SK-N-SH (cell line): ENCODE measurements at regions not wholly inside any gene's neighbourhood (a gene's known extent, or its start where the extent isn't known, plus 50 kb on each side); places are given as distances from the start of the nearest gene placed in this dataset.

Experiments
- CTCF ChIA-PET: fragments of 300-600, 350-600 bp; formaldehyde crosslinking; extraction: SDS; loops from one replicate; lab custom pipeline; 2021; lab: Yijun Ruan, JAX
- POLR2A ChIA-PET: fragments of 350-600 bp; sonication (Branson Sonifier 250); formaldehyde crosslinking; extraction: SDS; loops from one replicate; lab custom pipeline; 2020; ENCODE audit warnings: antibody characterized with exemption, inconsistent platforms; lab: Yijun Ruan, JAX
- DNase-seq: peaks from one replicate; pipeline ENCODE4 v3.0.0; 2012
- H2AFZ ChIP-seq: fragments of 200-600 bp; sonication (generic); 2 replicates; pipeline ENCODE4 v1.8.1; 2016; ENCODE audit warnings: antibody characterized with exemption, mild to moderate bottlenecking, low read depth
- H3F3A ChIP-seq: fragments of 200-600 bp; sonication (generic); replicated peaks from 2 replicates; pipeline ENCODE3; 2016; ENCODE audit warnings: antibody characterized with exemption, mild to moderate bottlenecking; ENCODE audit not compliant: insufficient read depth
- H3K27ac ChIP-seq, 2 experiments: fragments of 200-500 bp in 1 of 2; fragments of 200-600 bp in 1 of 2; sonication (Bioruptor generic) in 1 of 2; sonication (generic), shearing (Covaris generic) in 1 of 2; 2 replicates each; pipeline versions ENCODE4 v1.5.1 to v1.6.1; 2014 to 2016; ENCODE audit warnings: low read depth in 2 of 2, inconsistent platforms in 1 of 2, low read length in 1 of 2, mild to moderate bottlenecking in 1 of 2, mixed read lengths in 1 of 2
- H3K27me3 ChIP-seq: fragments of 200-600 bp; sonication (generic), shearing (Covaris generic); 2 replicates; pipeline ENCODE4 v1.6.1; 2016; ENCODE audit warnings: mixed run types; ENCODE audit not compliant: insufficient read depth
- H3K36me3 ChIP-seq, 2 experiments: fragments of 200-500 bp in 1 of 2; fragments of 200-600 bp in 1 of 2; sonication (Bioruptor generic) in 1 of 2; sonication (generic) in 1 of 2; replicated peaks in 1 of 2; 2 replicates each; pipeline versions ENCODE3 to v1.5.1; 2014 to 2016; ENCODE audit warnings: low read length in 1 of 2, mild to moderate bottlenecking in 1 of 2; ENCODE audit not compliant: insufficient read depth in 2 of 2, control insufficient read depth in 1 of 2
- H3K4me1 ChIP-seq, 2 experiments: fragments of 200-500 bp in 1 of 2; fragments of 200-600 bp in 1 of 2; sonication (Bioruptor generic) in 1 of 2; sonication (generic), shearing (Covaris generic) in 1 of 2; 2 replicates each; pipeline versions ENCODE4 v1.5.1 to v1.6.1; 2014 to 2016; ENCODE audit warnings: low read depth in 1 of 2, low read length in 1 of 2, mixed run types in 1 of 2; ENCODE audit not compliant: insufficient read depth in 2 of 2, control insufficient read depth in 1 of 2
- H3K4me2 ChIP-seq: fragments of 200-600 bp; sonication (generic), shearing (Covaris generic); 2 replicates; pipeline ENCODE4 v1.6.1; 2017; ENCODE audit warnings: mixed run types
- H3K4me3 ChIP-seq, 2 experiments: fragments of 200-500 bp in 1 of 2; fragments of 200-600 bp in 1 of 2; sonication (Bioruptor generic) in 1 of 2; sonication (generic), shearing (Covaris generic) in 1 of 2; 2 replicates each; pipeline versions ENCODE4 v1.5.1 to v1.8.1; 2014 to 2016; ENCODE audit warnings: low read depth in 2 of 2, inconsistent platforms in 1 of 2, low read length in 1 of 2, mild to moderate bottlenecking in 1 of 2, mixed read lengths in 1 of 2, moderate library complexity in 1 of 2
- H3K79me2 ChIP-seq: fragments of 200-600 bp; sonication (generic); 2 replicates; pipeline ENCODE4 v1.8.1; 2017; ENCODE audit warnings: mild to moderate bottlenecking; ENCODE audit not compliant: insufficient read depth
- H3K9ac ChIP-seq: fragments of 200-600 bp; sonication (generic); 2 replicates; pipeline ENCODE4 v1.6.1; 2017; ENCODE audit warnings: mixed run types
- H3K9me2 ChIP-seq: fragments of 200-600 bp; sonication (generic); 2 replicates; pipeline ENCODE4 v1.6.1; 2017; ENCODE audit warnings: mixed run types
- H3K9me3 ChIP-seq: fragments of 200-600 bp; sonication (generic); 2 replicates; pipeline ENCODE4 v1.6.1; 2017; ENCODE audit warnings: mixed run types, mild to moderate bottlenecking, moderate library complexity
- H4K20me1 ChIP-seq: fragments of 200-600 bp; sonication (generic); 2 replicates; pipeline ENCODE4 v1.6.1; 2017; ENCODE audit warnings: mild to moderate bottlenecking, mixed run types; ENCODE audit not compliant: insufficient read depth
- FOXM1 ChIP-seq: IDR thresholded peaks from 2 replicates; pipeline ENCODE4 v1.4.0; 2012; ENCODE audit warnings: low read depth, mild to moderate bottlenecking
- GATA2 ChIP-seq: sonication (generic); formaldehyde crosslinking; IDR thresholded peaks from 2 replicates; pipeline ENCODE4 v1.5.0; 2020; ENCODE audit warnings: mild to moderate bottlenecking, missing genetic modification reagents
- MEF2A ChIP-seq: IDR thresholded peaks from 2 replicates; pipeline ENCODE4 v1.4.0; 2012; ENCODE audit warnings: low read depth, borderline replicate concordance
- NRF1 ChIP-seq: IDR thresholded peaks from 2 replicates; pipeline ENCODE4 v1.6.1; 2012; ENCODE audit warnings: low read depth, mild to moderate bottlenecking, low read length
- RAD21 ChIP-seq: IDR thresholded peaks from 2 replicates; pipeline ENCODE4 v1.6.1; 2012; ENCODE audit warnings: mild to moderate bottlenecking, low read length
- SIN3A ChIP-seq: IDR thresholded peaks from 2 replicates; pipeline ENCODE4 v1.6.1; 2012; ENCODE audit warnings: low read depth, mild to moderate bottlenecking, low read length, moderate library complexity, borderline replicate concordance
- TAF1 ChIP-seq: IDR thresholded peaks from 2 replicates; pipeline ENCODE4 v1.6.1; 2012; ENCODE audit warnings: low read depth, mild to moderate bottlenecking, low read length, moderate library complexity, borderline replicate concordance
- WGBS: methylation state at CpG from one replicate; pipeline ENCODE4 v1.1.6; 2017; ENCODE audit warnings: low lambda C conversion rate; 5-methylcytosine and 5-hydroxymethylcytosine counted together
- TF ChIP-seq, protein P1 (sequence below): IDR thresholded peaks from 2 replicates; pipeline ENCODE4 v1.4.0; 2012; ENCODE audit warnings: low read depth
- TF ChIP-seq, protein P2 (sequence below): IDR thresholded peaks from 2 replicates; pipeline ENCODE4; 2012
- TF ChIP-seq, protein P3 (sequence below): fragments of 150-350 bp; IDR thresholded peaks from 2 replicates; pipeline ENCODE4 v1.6.1; 2017; ENCODE audit warnings: antibody characterized with exemption, low read length, low read depth, borderline replicate concordance

DNA sequence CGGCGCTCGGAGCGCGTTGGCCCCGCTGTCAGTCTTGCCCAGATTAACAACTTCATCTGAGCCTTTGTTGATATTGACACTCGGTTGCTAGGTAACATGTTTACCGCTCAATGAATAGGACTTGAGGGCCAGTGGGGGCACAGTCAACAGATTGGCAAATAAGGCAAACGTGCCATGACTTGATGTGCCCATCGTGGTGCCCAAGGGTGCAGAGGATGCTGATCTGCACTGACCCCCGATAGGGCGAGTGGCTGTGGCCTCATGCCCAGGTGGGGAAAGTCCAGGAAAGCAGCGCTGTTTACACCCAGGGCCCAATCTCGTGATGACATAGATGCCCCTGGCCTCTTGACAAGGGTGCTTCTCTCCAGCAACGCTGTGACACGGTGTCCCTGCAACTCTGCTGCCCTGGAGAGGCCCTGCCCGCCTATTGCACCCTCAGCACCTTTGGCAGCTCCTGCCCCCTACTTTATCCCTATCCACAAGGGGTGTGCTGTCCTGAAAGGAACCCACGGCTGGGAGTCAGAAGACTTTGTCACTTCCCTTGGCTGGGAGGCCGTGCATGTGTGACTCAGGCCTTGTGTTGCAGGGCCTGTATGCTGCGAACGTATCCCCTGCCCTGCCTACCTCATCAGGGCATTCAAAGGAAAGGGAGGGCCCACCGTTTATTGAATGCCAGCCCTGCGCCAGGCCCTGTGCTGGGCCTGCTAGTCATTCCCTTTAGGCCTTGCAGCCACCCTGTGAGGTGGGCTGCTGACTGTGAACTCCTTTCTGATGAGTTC is 158.0 kb downstream of the INHBB start:
- H3K36me3 ChIP-seq: no peaks in the 10 kb centered on the region
- ChIA-PET CTCF (no interaction called here), POLR2A (no interaction called here)
- H3K27ac ChIP-seq: no peak overlapping the region
- H3F3A ChIP-seq: no peaks in the 10 kb centered on the region
- H2AFZ ChIP-seq: no peak overlapping the region
- no peak for DNase-seq
- H3K9me2 ChIP-seq: no peaks in the 10 kb centered on the region
- 58% methylated on average over 13 of the region's 23 CpGs for WGBS
- peaks cover 13% of the 10 kb centered on the region; the same call in 1 of the 2 replicates for H3K27me3 ChIP-seq
- H3K9ac ChIP-seq: no peak overlapping the region
- no peaks in the 10 kb centered on the region for H3K79me2 ChIP-seq
- H3K4me3 ChIP-seq: no peak overlapping the region
- H3K9me3 ChIP-seq: no peaks in the 10 kb centered on the region
- TF ChIP-seq GATA2 (no peak), SIN3A (no peak), FOXM1 (no peak), MEF2A (no peak), TAF1 (no peak), RAD21 (no peak), NRF1 (no peak)
- TF ChIP-seq, protein P1, sequence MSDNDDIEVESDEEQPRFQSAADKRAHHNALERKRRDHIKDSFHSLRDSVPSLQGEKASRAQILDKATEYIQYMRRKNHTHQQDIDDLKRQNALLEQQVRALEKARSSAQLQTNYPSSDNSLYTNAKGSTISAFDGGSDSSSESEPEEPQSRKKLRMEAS: no peak
- TF ChIP-seq, protein P2, sequence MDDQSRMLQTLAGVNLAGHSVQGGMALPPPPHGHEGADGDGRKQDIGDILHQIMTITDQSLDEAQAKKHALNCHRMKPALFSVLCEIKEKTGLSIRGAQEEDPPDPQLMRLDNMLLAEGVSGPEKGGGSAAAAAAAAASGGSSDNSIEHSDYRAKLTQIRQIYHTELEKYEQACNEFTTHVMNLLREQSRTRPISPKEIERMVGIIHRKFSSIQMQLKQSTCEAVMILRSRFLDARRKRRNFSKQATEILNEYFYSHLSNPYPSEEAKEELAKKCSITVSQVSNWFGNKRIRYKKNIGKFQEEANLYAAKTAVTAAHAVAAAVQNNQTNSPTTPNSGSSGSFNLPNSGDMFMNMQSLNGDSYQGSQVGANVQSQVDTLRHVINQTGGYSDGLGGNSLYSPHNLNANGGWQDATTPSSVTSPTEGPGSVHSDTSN: no peak
- TF ChIP-seq, protein P3, sequence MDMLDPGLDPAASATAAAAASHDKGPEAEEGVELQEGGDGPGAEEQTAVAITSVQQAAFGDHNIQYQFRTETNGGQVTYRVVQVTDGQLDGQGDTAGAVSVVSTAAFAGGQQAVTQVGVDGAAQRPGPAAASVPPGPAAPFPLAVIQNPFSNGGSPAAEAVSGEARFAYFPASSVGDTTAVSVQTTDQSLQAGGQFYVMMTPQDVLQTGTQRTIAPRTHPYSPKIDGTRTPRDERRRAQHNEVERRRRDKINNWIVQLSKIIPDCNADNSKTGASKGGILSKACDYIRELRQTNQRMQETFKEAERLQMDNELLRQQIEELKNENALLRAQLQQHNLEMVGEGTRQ: no peak
- H4K20me1 ChIP-seq: no peaks in the 10 kb centered on the region
- H3K4me1 ChIP-seq: no peaks in the 10 kb centered on the region; a peak in 1 of 4 replicates
- H3K4me2 ChIP-seq: no peak overlapping the region

DNA sequence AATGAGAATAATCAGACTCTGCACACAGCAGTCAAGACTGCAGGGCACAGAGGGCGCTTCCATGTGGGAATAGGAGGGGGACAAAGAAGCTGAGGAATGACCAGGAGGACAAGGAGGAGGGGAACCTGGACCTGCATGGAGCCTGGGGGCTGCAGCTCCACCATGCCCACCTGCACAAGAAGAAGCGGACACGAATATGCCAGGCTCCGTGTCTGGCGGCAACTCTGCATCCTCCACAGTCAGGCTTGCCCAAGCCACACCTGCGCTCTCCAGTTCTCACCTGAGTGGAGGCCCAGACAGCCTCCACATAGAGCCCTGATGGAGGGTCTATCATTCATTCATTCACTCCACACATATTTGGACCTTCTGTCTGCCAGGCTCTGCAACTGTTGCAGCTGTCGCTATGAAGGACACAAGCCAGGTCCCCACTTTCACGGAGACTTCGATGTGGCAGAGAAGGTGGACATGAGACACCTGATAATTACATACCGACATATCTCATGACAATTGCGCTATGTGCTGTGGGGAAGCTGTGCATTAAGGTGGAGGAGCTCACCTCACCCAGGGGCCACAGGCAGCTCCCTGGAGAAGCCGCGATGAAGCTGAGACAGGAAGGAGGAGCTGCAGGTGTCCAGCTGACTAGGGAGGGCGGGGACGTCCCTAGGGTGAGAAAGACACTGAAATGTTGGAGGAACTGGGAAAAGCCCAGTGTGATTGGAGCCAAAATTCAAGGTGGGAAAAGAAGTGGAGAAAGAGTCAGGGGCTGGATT is 159.2 kb downstream of the INHBB start:
- Histone ChIP-seq H3K36me3 (no peaks in the 10 kb centered on the region), H3K27ac (no peak overlapping the region), H3K9me2 (no peaks in the 10 kb centered on the region), H3K27me3 (peaks cover 6% of the 10 kb centered on the region; the same call in 1 of the 2 replicates), H3F3A (no peaks in the 10 kb centered on the region), H3K9ac (no peak overlapping the region), H3K4me1 (no peaks in the 10 kb centered on the region; a peak in 1 of 4 replicates), H4K20me1 (no peaks in the 10 kb centered on the region), H3K4me2 (no peak overlapping the region)
- WGBS: 81% methylated on average over 10 of the region's 15 CpGs
- ChIA-PET POLR2A (no interaction called here), CTCF (no interaction called here)
- no peak for TF ChIP-seq FOXM1
- no peak for TF ChIP-seq TAF1
- TF ChIP-seq, all 33 proteins: peak for 0
- Histone ChIP-seq H3K4me3 (no peak overlapping the region), H2AFZ (no peak overlapping the region), H3K9me3 (no peaks in the 10 kb centered on the region), H3K79me2 (no peaks in the 10 kb centered on the region)
- no peak for DNase-seq
